Suprapubic skin (tissue), 4 donors: ENCODE measurements at regions not wholly inside any gene's neighbourhood (a gene's known extent, or its start where the extent isn't known, plus 50 kb on each side); places are given as distances from the start of the nearest gene placed in this dataset.
"Not testable (repeated sequence)": the region's sequence is repeated elsewhere in the genome, so short reads cannot be mapped to it uniquely, and the experiment has no call there.

Experiments used
- DNase-seq, 2 donors: peaks; one replicate each; pipeline ENCODE4 v3.0.0-alpha.2; 2019; ENCODE audit warnings: low spot score in 2 of 2
- H3K27ac ChIP-seq: fragments of 200-600 bp; sonication (generic); one replicate; pipeline ENCODE4 v1.5.1; 2019
- H3K27me3 ChIP-seq: fragments of 200-600 bp; sonication (generic); one replicate; pipeline ENCODE4 v1.5.1; 2019
- H3K36me3 ChIP-seq: fragments of 200-600 bp; sonication (generic); one replicate; pipeline ENCODE4 v1.5.1; 2019
- H3K4me1 ChIP-seq: fragments of 200-600 bp; sonication (generic); one replicate; pipeline ENCODE4 v1.5.1; 2019
- H3K4me3 ChIP-seq: fragments of 200-600 bp; sonication (generic); one replicate; pipeline ENCODE4 v1.5.1; 2019; ENCODE audit warnings: mild to moderate bottlenecking
- H3K9me3 ChIP-seq: fragments of 200-600 bp; sonication (generic); one replicate; pipeline ENCODE4 v1.5.1; 2019
- EP300 ChIP-seq: sonication (generic); formaldehyde crosslinking; IDR thresholded peaks from one replicate; pipeline ENCODE4 v1.6.1; 2017; ENCODE audit warnings: antibody characterized with exemption
- POLR2A ChIP-seq, 2 donors: fragments of 450-650 bp; IDR thresholded peaks; one replicate each; pipeline ENCODE4 v1.6.1; 2017; ENCODE audit warnings: antibody characterized with exemption in 2 of 2, mild to moderate bottlenecking in 2 of 2, moderate library complexity in 2 of 2
- POLR2AphosphoS5 ChIP-seq, 3 donors: sonication (generic); formaldehyde crosslinking; IDR thresholded peaks; one replicate each; pipeline ENCODE4 v1.6.1; 2017; ENCODE audit warnings: antibody characterized with exemption in 3 of 3
- WGBS: methylation state at CpG from one replicate; pipeline ENCODE4 v1.1.5; 2018; 5-methylcytosine and 5-hydroxymethylcytosine counted together
- TF ChIP-seq, protein P1 (sequence below), 2 donors: fragments of 200-600 bp in 1 of 2; fragments of 450-650 bp in 1 of 2; sonication (generic) in 1 of 2; IDR thresholded peaks; one replicate each; pipeline ENCODE4 v1.5.1; 2016 to 2019; ENCODE audit warnings: antibody characterized with exemption in 2 of 2, mild to moderate bottlenecking in 1 of 2, moderate library complexity in 1 of 2

DNA sequence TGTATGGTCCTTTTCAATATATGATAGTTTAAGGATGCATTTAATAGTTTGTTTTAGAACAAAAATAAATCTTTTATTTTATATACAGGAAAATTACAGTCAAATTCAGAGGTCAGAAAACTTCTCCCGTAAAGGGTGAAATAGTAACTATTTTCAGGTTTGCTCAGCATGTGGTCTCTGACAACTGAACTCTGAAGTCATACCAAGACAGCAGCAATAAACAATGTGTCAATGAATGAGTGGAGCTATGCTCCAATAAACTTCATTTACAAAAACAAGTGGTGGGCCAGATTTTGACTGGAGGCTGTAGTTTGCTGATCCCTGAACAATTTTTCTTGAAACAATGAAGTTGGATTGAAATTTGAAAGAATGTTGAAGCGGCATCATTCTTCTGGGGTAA is 123.6 kb downstream of the ZNF248 start:
- TF ChIP-seq POLR2A (IDR thresholded peaks at IDR 0.05) (no peak), EP300 (no peak), POLR2AphosphoS5 (IDR thresholded peaks at IDR 0.05) (no peak)
- TF ChIP-seq, protein P1, sequence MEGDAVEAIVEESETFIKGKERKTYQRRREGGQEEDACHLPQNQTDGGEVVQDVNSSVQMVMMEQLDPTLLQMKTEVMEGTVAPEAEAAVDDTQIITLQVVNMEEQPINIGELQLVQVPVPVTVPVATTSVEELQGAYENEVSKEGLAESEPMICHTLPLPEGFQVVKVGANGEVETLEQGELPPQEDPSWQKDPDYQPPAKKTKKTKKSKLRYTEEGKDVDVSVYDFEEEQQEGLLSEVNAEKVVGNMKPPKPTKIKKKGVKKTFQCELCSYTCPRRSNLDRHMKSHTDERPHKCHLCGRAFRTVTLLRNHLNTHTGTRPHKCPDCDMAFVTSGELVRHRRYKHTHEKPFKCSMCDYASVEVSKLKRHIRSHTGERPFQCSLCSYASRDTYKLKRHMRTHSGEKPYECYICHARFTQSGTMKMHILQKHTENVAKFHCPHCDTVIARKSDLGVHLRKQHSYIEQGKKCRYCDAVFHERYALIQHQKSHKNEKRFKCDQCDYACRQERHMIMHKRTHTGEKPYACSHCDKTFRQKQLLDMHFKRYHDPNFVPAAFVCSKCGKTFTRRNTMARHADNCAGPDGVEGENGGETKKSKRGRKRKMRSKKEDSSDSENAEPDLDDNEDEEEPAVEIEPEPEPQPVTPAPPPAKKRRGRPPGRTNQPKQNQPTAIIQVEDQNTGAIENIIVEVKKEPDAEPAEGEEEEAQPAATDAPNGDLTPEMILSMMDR (IDR thresholded peaks at IDR 0.05) = no peak
- Histone ChIP-seq H3K27me3 (no peaks in the 10 kb centered on the region), H3K27ac (no peak overlapping the region), H3K4me3 (no peak overlapping the region), H3K4me1 (no peaks in the 10 kb centered on the region), H3K9me3 (peaks cover 6% of the 10 kb centered on the region), H3K36me3 (no peaks in the 10 kb centered on the region)
- DNase-seq = no peak
- 90% methylated on average over 2 of the region's 2 CpGs for WGBS

DNA sequence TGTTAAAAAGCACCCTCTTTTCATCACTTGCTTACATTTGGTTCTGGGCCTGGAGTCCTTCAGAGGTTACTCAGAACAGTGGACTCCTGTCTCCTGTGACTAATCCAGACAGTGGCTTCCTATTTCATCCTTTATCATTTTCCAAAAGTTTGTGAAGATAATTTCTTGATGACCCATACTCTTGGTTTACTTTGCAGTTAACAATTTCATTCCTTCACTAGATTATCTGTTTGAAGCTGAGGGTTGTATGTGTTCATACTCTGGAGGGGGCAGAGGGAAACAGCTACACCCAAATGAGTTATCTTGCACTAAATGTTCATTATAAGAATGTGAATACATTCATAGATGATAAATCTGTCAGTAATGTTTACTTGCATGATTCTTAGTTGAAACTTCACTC is 124.7 kb downstream of the ZNF248 start:
- peaks cover 13% of the 10 kb centered on the region for H3K9me3 ChIP-seq
- no peaks in the 10 kb centered on the region for H3K4me1 ChIP-seq
- no peak overlapping the region for H3K27ac ChIP-seq
- TF ChIP-seq, protein P1 (IDR thresholded peaks at IDR 0.05) = no peak
- TF ChIP-seq POLR2AphosphoS5 (IDR thresholded peaks at IDR 0.05) = no peak
- TF ChIP-seq EP300 = no peak
- no peak for TF ChIP-seq POLR2A (IDR thresholded peaks at IDR 0.05)
- no peak for DNase-seq
- no peaks in the 10 kb centered on the region for H3K36me3 ChIP-seq
- no peak overlapping the region for H3K4me3 ChIP-seq
- no peaks in the 10 kb centered on the region for H3K27me3 ChIP-seq

DNA sequence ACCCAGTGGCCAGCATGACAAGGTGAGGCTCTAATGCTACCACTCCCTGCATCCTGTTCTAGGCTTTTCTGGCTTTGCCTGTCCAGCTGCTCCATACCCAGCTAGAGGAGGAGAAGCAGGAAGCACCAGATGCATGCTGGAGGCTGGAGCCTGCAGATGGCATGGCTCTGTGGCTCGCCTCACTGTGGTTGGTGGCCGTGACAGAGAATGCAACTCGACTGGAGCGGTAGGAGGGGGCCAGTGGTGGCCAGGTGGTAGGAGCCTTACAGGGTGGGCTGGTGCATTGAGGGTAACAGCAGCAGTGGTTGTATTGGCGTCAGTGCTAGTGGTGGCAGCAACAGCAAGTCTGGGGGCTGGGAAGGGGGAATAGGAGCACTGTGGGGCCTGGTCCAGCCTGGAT is 128.6 kb downstream of the ZNF248 start:
- H3K4me3 ChIP-seq = no peak overlapping the region
- no peaks in the 10 kb centered on the region for H3K36me3 ChIP-seq
- 85% methylated on average over 5 of the region's 5 CpGs for WGBS
- DNase-seq = no peak
- peaks cover 7% of the 10 kb centered on the region for H3K9me3 ChIP-seq
- no peaks in the 10 kb centered on the region for H3K4me1 ChIP-seq
- TF ChIP-seq EP300 (no peak), POLR2AphosphoS5 (IDR thresholded peaks at IDR 0.05) (no peak), POLR2A (IDR thresholded peaks at IDR 0.05) (no peak)
- TF ChIP-seq, protein P1 (IDR thresholded peaks at IDR 0.05) = no peak
- H3K27ac ChIP-seq = no peak overlapping the region
- no peaks in the 10 kb centered on the region for H3K27me3 ChIP-seq

DNA sequence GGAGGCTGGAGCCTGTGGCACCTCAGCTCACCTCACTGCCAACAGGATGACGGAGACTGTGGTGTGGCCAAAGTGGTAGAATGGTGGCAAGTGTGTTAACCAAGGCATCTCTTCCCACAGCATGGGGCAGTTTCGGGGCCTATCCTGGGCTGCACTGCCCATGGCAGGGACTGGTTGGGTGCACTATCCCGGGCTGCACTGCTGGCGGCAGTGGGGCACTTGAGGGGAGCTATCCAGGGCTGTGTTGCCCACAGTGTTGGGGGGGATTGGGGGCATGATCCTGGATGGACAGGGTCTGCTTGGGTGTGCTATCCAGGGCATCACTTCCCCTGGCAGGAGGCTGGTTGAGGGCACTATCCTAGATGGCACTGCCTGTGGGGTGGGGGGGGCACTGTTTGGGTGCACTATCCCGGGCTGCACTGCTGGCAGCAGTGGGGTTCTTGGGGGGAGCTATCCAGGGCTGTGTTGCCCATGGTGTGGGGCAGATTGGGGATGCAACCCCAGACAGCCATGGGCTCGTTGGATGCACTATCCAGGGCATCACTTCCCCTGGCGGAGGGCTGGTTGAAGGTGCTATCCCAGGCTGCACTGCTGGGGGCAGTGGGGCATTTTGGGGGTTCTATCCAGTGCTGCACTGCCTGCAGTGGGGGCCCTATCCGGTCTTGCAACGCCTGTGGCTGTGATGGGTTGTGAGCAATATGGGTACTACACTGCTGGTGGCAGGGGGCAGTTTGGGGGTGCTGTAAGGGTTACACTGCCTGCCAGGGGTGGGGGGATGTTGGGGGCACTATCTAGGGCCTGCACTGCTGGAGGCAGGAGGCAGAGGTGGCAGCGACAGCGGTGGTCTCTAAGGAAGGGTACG is 129.7 kb downstream of the ZNF248 start:
- Histone ChIP-seq H3K27ac (no peak overlapping the region), H3K27me3 (no peaks in the 10 kb centered on the region), H3K4me1 (no peaks in the 10 kb centered on the region), H3K4me3 (no peak overlapping the region), H3K36me3 (no peaks in the 10 kb centered on the region), H3K9me3 (peaks cover 7% of the 10 kb centered on the region)
- TF ChIP-seq EP300 = no peak
- TF ChIP-seq, protein P1 (IDR thresholded peaks at IDR 0.05) = no peak
- no peak for TF ChIP-seq POLR2A (IDR thresholded peaks at IDR 0.05)
- no peak for TF ChIP-seq POLR2AphosphoS5 (IDR thresholded peaks at IDR 0.05)
- DNase-seq = no peak
- WGBS = 90% methylated on average over 8 of the region's 12 CpGs

DNA sequence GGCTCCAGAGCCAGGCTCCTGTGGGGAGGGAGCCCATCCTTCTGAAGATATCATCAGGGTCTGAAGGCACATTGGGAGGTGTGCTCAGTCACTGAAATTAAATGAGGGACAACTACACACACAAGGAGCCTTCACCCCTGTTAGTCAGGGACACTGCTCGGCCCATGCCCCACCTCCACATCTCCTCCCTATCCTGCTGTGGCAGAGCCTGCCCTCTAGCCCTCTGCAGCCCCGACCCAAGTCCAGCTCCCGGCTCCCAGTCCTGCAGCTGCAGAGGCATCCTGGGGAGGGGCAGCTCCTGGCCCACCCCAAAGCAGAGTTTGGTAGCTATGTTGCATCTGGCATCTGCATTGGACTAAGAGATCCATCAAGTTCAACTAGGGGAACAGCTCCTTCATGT is 136.3 kb downstream of the ZNF248 start:
- no peak overlapping the region for H3K4me3 ChIP-seq
- H3K27me3 ChIP-seq = no peaks in the 10 kb centered on the region
- no peaks in the 10 kb centered on the region for H3K4me1 ChIP-seq
- peaks cover 13% of the 10 kb centered on the region for H3K9me3 ChIP-seq
- no peak for DNase-seq
- H3K36me3 ChIP-seq = no peaks in the 10 kb centered on the region
- 86% methylated on average over 2 of the region's 3 CpGs for WGBS
- H3K27ac ChIP-seq = no peak overlapping the region
- no peak for TF ChIP-seq POLR2AphosphoS5 (IDR thresholded peaks at IDR 0.05)
- no peak for TF ChIP-seq EP300
- TF ChIP-seq, protein P1 (IDR thresholded peaks at IDR 0.05) = no peak

DNA sequence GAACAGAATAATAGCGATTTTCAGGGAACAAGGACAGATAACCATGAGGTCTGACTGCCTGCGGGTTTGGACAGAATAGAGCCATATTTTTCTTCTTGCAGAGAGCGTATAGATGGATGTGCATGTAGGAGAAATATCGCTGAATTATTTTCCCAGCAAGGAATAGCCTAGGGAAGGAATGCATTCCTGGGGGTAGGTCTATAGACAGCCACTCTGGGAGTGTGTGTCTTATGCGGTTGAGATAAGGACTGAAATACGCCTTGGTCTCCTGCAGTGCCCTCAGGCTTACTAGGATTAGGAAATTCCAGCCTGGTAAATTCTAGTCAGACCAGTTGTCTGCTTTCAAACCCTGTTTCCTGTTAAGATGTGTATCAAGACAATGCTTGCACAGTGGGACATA is 139.3 kb downstream of the ZNF248 start:
- 80% methylated on average over 6 of the region's 6 CpGs for WGBS
- not testable (repeated sequence) for H3K27me3 ChIP-seq, H3K4me1 ChIP-seq, DNase-seq, H3K4me3 ChIP-seq, H3K36me3 ChIP-seq, H3K27ac ChIP-seq
- peaks cover 13% of the 10 kb centered on the region for H3K9me3 ChIP-seq
